ENCODE measurements at regions not wholly inside any gene's neighbourhood (a gene's known extent, or its start where the extent isn't known, plus 50 kb on each side); places are given as distances from the start of the nearest gene placed in this dataset.

- TF ChIP-seq CTCF (IDR thresholded peaks at IDR 0.05; ENCODE audit: unreplicated experiment): no peak
- peak; percentile 43 for DNase-seq (ENCODE audit: unreplicated experiment)
- Mint-ChIP-seq H3K27me3 (ENCODE audit: insufficient read depth, unreplicated experiment) (no peaks in the 10 kb centered on the region), H3K27ac (ENCODE audit: low read depth, unreplicated experiment) (no peak overlapping the region), H3K4me3 (ENCODE audit: unreplicated experiment) (no peak overlapping the region), H3K9me3 (ENCODE audit: unreplicated experiment) (no peaks in the 10 kb centered on the region), H3K4me1 (ENCODE audit: insufficient read depth, unreplicated experiment) (peaks cover 11% of the 10 kb centered on the region), H3K36me3 (ENCODE audit: insufficient read depth, unreplicated experiment) (no peaks in the 10 kb centered on the region)
- ChIA-PET CTCF (interaction anchor here (0.6 kb wide), 1 partner anchor 1946 kb away, joined by 4 read pairs; no protein-coding TSS in a partner anchor), POLR2A (interaction anchor here (0.6 to 1.0 kb wide), 2 partner anchors 11 to 1713 kb away, joined by 3 to 4 read pairs; no protein-coding TSS in a partner anchor)
- BruUV-seq (replicated peaks): no TSS peak
- intact Hi-C loops (cut with micrococcal nuclease): no loop called here
Measured at GRCh38 chr1:195761104-195761503, 847.1 kb downstream of the KCNT2 start.

GRCh38 chr1:195756109-195756508 is 852.1 kb downstream of the KCNT2 start:
- TF ChIP-seq CTCF (IDR thresholded peaks at IDR 0.05; ENCODE audit: unreplicated experiment): no peak
- DNase-seq (ENCODE audit: unreplicated experiment): no peak
- Mint-ChIP-seq H3K4me3 (ENCODE audit: unreplicated experiment) (no peak overlapping the region), H3K9me3 (ENCODE audit: unreplicated experiment) (no peaks in the 10 kb centered on the region), H3K27me3 (ENCODE audit: insufficient read depth, unreplicated experiment) (no peaks in the 10 kb centered on the region), H3K27ac (ENCODE audit: low read depth, unreplicated experiment) (no peak overlapping the region), H3K36me3 (ENCODE audit: insufficient read depth, unreplicated experiment) (no peaks in the 10 kb centered on the region), H3K4me1 (ENCODE audit: insufficient read depth, unreplicated experiment) (peaks cover 3% of the 10 kb centered on the region)
- BruUV-seq (replicated peaks): no TSS peak
- ChIA-PET CTCF (interaction anchor here (0.6 to 0.9 kb wide), 5 partner anchors 22 to 162 kb away, joined by 3 to 6 read pairs (median 3); no protein-coding TSS in a partner anchor), POLR2A (interaction anchor here (2.1 kb wide), 1 partner anchor 10 kb away, joined by 7 read pairs; no protein-coding TSS in a partner anchor)
- intact Hi-C loops (cut with micrococcal nuclease): no loop called here

GRCh38 chr1:195754874-195755273 is 853.4 kb downstream of the KCNT2 start:
- no peaks in the 10 kb centered on the region for H3K27me3 Mint-ChIP-seq (ENCODE audit: insufficient read depth, unreplicated experiment)
- no TSS peak for BruUV-seq (replicated peaks)
- ChIA-PET POLR2A (interaction anchor here (0.7 to 2.1 kb wide), 4 partner anchors 9 to 50 kb away, joined by 3 to 7 read pairs (median 4); no protein-coding TSS in a partner anchor), CTCF (no interaction called here)
- no peak overlapping the region for H3K4me3 Mint-ChIP-seq (ENCODE audit: unreplicated experiment)
- H3K36me3 Mint-ChIP-seq (ENCODE audit: insufficient read depth, unreplicated experiment): no peaks in the 10 kb centered on the region
- TF ChIP-seq CTCF (IDR thresholded peaks at IDR 0.05; ENCODE audit: unreplicated experiment): no peak
- intact Hi-C loops (cut with micrococcal nuclease): no loop called here
- H3K9me3 Mint-ChIP-seq (ENCODE audit: unreplicated experiment): no peaks in the 10 kb centered on the region
- no peak overlapping the region for H3K27ac Mint-ChIP-seq (ENCODE audit: low read depth, unreplicated experiment)
- DNase-seq (ENCODE audit: unreplicated experiment): peak; percentile 57
- H3K4me1 Mint-ChIP-seq (ENCODE audit: insufficient read depth, unreplicated experiment): no peaks in the 10 kb centered on the region

GRCh38 chr1:195754303-195754702 is 853.9 kb downstream of the KCNT2 start:
- H3K4me3 Mint-ChIP-seq (ENCODE audit: unreplicated experiment): no peak overlapping the region
- H3K27ac Mint-ChIP-seq (ENCODE audit: low read depth, unreplicated experiment): no peak overlapping the region
- DNase-seq (ENCODE audit: unreplicated experiment): no peak
- H3K36me3 Mint-ChIP-seq (ENCODE audit: insufficient read depth, unreplicated experiment): no peaks in the 10 kb centered on the region
- no peak for TF ChIP-seq CTCF (IDR thresholded peaks at IDR 0.05; ENCODE audit: unreplicated experiment)
- ChIA-PET POLR2A (interaction anchor here (0.9 to 2.1 kb wide), 2 partner anchors 9 to 49 kb away, joined by 3 to 7 read pairs; no protein-coding TSS in a partner anchor), CTCF (no interaction called here)
- H3K9me3 Mint-ChIP-seq (ENCODE audit: unreplicated experiment): no peaks in the 10 kb centered on the region
- H3K27me3 Mint-ChIP-seq (ENCODE audit: insufficient read depth, unreplicated experiment): no peaks in the 10 kb centered on the region
- intact Hi-C loops (cut with micrococcal nuclease): no loop called here
- no peaks in the 10 kb centered on the region for H3K4me1 Mint-ChIP-seq (ENCODE audit: insufficient read depth, unreplicated experiment)
- BruUV-seq (replicated peaks): no TSS peak
